GM18502 (cell line): ENCODE measurements at regions not wholly inside any gene's neighbourhood (a gene's known extent, or its start where the extent isn't known, plus 50 kb on each side); places are given as distances from the start of the nearest gene placed in this dataset.
"Not testable (repeated sequence)": the region's sequence is repeated elsewhere in the genome, so short reads cannot be mapped to it uniquely, and the experiment has no call there.

Experiments
- ATAC-seq: cut with Tn5 transposase; IDR thresholded peaks from one replicate; pipeline ENCODE4 v1.9.1; 2021; ENCODE audit warnings: mild to moderate bottlenecking; ENCODE audit not compliant: unreplicated experiment, poor library complexity

- no peak for ATAC-seq
Measured at GRCh38 chr3:164023480-164023879, 1054.8 kb downstream of the SI start.

GRCh38 chr3:164018500-164018899, 1059.8 kb downstream of the SI start:
- ATAC-seq, result no peak

DNA sequence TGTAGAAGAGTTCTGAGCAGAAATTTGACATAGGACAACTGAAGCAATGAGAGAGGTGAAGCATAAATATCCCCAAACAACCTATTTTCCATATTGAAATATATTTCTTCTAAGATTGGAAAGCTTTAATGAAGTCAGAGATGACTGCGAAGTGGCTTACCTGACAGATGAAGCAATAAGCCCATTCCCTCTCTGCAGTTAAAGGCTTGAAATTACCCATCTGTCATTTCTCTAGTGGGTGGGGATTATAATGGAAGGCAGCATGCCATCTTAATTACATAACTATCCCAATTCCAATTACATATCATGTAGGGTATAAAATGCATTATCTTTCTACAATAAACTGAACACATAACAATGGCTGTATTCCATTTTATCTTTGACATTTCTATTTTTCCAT, 1070.5 kb downstream of the SI start:
- no peak for ATAC-seq

DNA sequence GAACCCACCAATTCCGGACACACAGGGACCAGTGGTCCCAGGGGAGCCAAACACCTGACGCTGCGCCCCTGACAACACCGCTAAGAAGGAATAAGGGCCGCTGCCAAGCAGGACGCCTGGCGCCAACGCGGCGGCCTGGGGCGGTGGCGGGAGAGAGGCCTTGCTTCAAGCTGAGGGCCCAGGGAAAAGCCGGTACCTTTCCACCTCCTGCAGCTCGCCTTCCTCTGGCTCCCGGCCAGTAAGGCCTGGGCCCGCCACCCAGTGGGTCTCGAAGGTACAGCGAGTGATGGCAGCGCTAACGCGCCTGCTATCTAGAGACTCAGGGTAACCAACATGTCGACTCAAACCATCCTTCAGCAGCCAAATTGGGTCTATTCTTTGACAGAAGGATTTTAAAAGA, 1074.1 kb downstream of the SI start:
- no peak for ATAC-seq

- ATAC-seq, result not testable (repeated sequence)
Measured at GRCh38 chr3:164003016-164003415, 1075.3 kb downstream of the SI start.

- ATAC-seq, result no peak
Measured at GRCh38 chr3:163983940-163984339, 1094.4 kb downstream of the SI start.

- ATAC-seq, result no peak
Measured at GRCh38 chr3:163971861-163972260, 1106.4 kb downstream of the SI start.

- no peak for ATAC-seq
Measured at GRCh38 chr3:163957072-163957471, 1121.2 kb downstream of the SI start.

DNA sequence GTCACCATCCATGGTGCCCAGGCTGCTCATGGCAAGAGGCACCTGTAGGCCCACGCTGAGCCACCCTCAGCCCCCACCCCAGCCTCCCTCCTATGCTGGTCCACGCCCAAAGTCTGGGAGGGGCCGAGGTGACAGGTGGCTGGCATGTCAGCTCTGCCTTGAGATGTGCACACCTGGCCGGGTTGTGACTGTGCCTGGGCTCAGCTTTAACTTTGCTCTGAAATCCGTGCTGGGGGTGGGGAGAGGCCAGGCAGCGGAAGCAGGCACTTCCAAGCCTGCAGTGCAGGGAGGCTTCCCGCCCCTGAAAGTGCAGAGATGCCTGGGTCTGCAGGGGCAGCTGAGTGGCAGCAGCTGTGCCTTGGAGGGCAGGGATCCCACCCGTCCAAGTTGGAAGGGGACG, 1124.8 kb downstream of the SI start:
- no peak for ATAC-seq

GRCh38 chr3:163952499-163952898, 1125.8 kb downstream of the SI start:
- no peak for ATAC-seq

DNA sequence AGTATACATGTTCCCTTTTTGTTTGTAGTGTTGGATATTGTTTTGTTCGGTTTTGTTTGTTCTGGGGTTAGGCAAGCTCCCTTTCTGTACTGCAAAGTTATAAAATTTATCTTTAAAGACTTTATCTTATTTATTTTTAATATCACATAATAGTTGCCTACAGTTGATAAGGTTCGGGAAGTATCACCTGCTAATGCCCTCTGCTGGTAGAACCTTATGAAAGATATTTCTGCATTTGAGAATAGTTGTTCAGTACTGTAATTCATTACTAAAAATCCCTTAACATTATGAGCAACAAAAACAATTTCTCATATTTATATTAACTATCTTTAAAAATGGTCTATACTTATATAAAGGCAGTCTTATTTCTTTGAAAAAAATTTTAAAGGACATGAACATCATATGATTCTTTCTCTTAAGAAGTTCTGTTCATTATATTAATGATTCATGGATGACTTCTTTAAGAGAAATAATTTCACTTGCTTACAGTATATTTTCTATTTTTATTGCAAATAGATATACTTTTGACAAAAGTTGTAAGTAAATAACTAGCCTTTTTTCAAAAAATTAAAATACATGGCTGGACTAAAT, 1126.8 kb downstream of the SI start:
- no peak for ATAC-seq

- no peak for ATAC-seq
Measured at GRCh38 chr3:163946785-163947184, 1131.5 kb downstream of the SI start.

GRCh38 chr3:163943664-163944063, 1134.6 kb downstream of the SI start:
- ATAC-seq, result no peak

DNA sequence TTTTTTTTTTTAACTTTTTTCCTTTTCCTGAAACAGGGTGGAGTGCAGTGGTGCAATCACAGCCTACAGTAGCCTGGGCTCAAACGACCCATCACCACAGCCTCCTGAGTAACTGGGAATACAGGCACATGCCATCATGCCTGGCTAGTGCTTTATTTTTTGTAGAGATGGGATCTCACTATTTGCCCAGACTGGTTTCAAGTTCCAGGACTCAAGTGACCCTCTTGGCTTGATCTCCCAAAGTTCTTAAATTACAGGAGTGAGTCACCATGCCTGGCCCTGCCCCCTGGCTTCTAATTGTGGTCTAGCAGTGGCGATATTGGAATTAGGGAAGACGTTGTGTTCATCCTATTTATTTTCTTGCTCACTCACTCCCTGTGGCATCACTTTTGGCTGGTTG, 1138.4 kb downstream of the SI start:
- no peak for ATAC-seq

DNA sequence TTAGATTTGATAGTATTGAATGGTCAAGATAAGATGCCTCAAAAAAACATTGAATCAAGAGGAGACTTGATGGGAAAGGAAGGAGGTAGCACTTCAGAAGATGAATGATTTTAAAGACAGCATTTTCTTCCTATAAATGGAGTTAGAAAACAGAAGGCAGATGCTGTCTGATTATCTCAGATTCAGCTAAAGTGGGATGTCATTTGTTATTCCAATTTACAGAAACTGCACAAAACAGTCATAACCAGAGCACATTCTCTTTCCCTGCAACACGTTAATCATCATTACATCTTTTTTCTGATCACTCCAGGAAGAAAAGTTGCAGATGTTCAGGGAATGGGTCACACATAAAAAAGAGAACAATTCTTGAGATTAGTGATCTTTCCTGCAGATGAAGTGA, 1141.8 kb downstream of the SI start:
- ATAC-seq, result no peak

GRCh38 chr3:163935411-163935810, 1142.9 kb downstream of the SI start:
- no peak for ATAC-seq

- no peak for ATAC-seq
Measured at GRCh38 chr3:163929069-163929652, 1149.1 kb downstream of the SI start.

- ATAC-seq, result no peak
Measured at GRCh38 chr3:163927521-163927920, 1150.8 kb downstream of the SI start.

DNA sequence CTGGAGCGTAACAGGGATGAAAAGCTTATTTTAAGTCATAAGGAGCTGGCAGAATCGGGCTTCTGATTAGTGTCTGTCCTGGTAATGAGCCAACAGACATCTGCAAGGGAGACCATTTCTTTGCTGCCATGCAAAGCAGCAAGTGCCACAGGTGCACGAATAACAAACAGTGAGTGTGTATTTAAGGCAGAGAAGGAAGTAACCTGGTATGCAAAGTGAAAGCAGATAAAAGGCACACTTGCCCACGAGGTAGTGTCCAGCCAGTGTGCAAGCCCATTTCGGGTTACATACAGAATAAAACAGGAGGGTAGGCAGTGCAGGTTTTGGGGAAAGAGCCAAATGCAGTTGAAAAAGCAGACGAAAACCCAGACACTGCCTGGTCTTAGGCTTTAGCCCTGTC, 1153.7 kb downstream of the SI start:
- ATAC-seq, result no peak

GRCh38 chr3:163919154-163919553, 1159.1 kb downstream of the SI start:
- no peak for ATAC-seq

DNA sequence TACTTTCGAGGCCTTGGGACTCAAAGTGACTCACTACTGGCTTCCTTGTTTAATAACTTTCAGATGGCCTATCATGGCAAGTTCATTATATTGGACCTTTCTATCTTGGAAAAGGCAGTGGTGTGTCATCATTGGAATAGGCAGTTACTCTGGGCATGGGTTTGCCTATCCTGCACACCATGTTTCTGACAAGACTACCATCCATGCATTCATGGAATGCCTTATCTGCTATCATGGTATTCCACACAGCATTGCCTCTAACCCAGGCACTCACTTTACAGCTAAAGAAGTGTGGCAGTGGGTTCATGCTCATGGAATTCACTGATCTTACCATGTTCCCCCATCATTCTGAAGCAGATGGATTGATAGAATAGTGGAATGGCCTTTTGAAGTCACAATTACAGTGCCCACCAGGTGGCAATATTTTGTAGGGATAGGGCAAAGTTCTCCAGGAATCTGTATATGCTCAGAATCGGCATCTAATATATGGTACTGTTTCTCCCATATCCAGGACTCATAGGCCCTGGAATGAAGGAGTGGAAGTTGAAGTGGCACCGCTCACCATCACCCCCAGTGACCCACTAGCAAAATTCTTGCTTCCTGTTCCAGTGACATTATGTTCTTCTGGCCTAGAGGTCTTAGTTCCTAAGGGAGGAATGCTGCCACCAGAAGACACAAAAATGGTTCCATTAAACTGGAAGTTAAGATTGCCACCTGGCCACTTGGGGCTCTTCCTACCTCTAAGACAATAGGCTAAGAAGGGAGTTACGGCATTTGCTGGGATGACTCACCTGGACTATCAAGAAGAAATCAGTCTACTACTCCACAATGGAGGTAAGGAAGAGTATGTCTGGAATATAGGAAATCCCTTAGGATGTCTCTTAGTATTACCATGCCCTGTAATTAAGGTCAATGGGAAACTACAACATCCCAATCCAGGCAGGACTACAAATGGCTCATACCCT, 1161.4 kb downstream of the SI start:
- ATAC-seq, result no peak
